IMR-90 (cell line): ENCODE measurements at regions not wholly inside any gene's neighbourhood (a gene's known extent, or its start where the extent isn't known, plus 50 kb on each side); places are given as distances from the start of the nearest gene placed in this dataset.

Experiments used
- ATAC-seq: fragments of 200-7000 bp; cut with Tn5 transposase; 2 replicates; pipeline ENCODE4 v1.9.1; 2020; ENCODE audit warnings: low read depth, mild to moderate bottlenecking, moderate library complexity
- BruUV-seq: library from RNA; stranded (reverse); fragments of 400-500 nt; replicated peaks from 2 replicates; lab custom pipeline; 2021; lab: Mats Ljungman, UMichigan
- CTCF ChIA-PET: fragments of 300-600 bp; formaldehyde crosslinking; extraction: SDS; loops from one replicate; lab custom pipeline; 2021; ENCODE audit warnings: antibody characterized with exemption; lab: Yijun Ruan, JAX
- POLR2A ChIA-PET: fragments of 300-600 bp; sonication (Branson Sonifier 250); formaldehyde crosslinking; loops from one replicate; lab custom pipeline; 2022; ENCODE audit warnings: antibody characterized with exemption; ENCODE audit not compliant: unreplicated experiment; lab: Charles Lee
- DNase-seq: peaks from one replicate; pipeline ENCODE4 v3.0.0; 2013
- H2AFZ ChIP-seq: replicated peaks from 2 replicates; pipeline ENCODE3; 2013; ENCODE audit warnings: low read length, mild to moderate bottlenecking; ENCODE audit not compliant: poor library complexity
- H2AK5ac ChIP-seq: 2 replicates; pipeline ENCODE4 v1.6.1; 2013; ENCODE audit warnings: low read depth, low read length, inconsistent platforms
- H2AK9ac ChIP-seq: replicated peaks from 2 replicates; pipeline ENCODE3; 2013; ENCODE audit warnings: mild to moderate bottlenecking, low read depth, low read length, moderate library complexity; ENCODE audit not compliant: poor library complexity
- H2BK120ac ChIP-seq: 2 replicates; pipeline ENCODE4 v1.6.1; 2013; ENCODE audit warnings: low read depth, low read length, inconsistent platforms
- H2BK15ac ChIP-seq: 3 replicates; pipeline ENCODE4 v1.6.1; 2013; ENCODE audit warnings: low read depth, low read length, inconsistent platforms
- H2BK20ac ChIP-seq: 2 replicates; pipeline ENCODE4 v1.6.1; 2013; ENCODE audit warnings: low read depth, mild to moderate bottlenecking, inconsistent platforms, low read length, moderate library complexity
- H2BK5ac ChIP-seq: 2 replicates; pipeline ENCODE4 v1.6.1; 2013; ENCODE audit warnings: mild to moderate bottlenecking, low read depth, low read length, inconsistent platforms; ENCODE audit not compliant: poor library complexity, severe bottlenecking
- H3K14ac ChIP-seq: replicated peaks from 2 replicates; pipeline ENCODE4 v1.6.1; 2013; ENCODE audit warnings: low read depth, low read length, inconsistent platforms
- H3K18ac ChIP-seq: 2 replicates; pipeline ENCODE4 v1.6.1; 2013; ENCODE audit warnings: low read depth, low read length, control low read depth
- H3K23ac ChIP-seq: 2 replicates; pipeline ENCODE4 v1.6.1; 2013; ENCODE audit warnings: low read depth, low read length, inconsistent platforms
- H3K27ac ChIP-seq: 2 replicates; pipeline ENCODE4 v1.5.1; 2013; ENCODE audit warnings: mild to moderate bottlenecking, control low read depth, low read length; ENCODE audit not compliant: insufficient read depth
- H3K27me3 ChIP-seq: 2 replicates; pipeline ENCODE4 v1.6.1; 2013; ENCODE audit warnings: low read length; ENCODE audit not compliant: control insufficient read depth, insufficient read depth
- H3K36me3 ChIP-seq: 2 replicates; pipeline ENCODE4 v1.6.1; 2013; ENCODE audit warnings: low read length, mixed read lengths; ENCODE audit not compliant: control insufficient read depth, insufficient read depth
- H3K4ac ChIP-seq: 2 replicates; pipeline ENCODE4 v1.6.1; 2013; ENCODE audit warnings: low read depth, low read length, inconsistent platforms
- H3K4me1 ChIP-seq: 2 replicates; pipeline ENCODE4 v1.6.1; 2013; ENCODE audit warnings: low read length, mixed read lengths; ENCODE audit not compliant: control insufficient read depth, insufficient read depth
- H3K4me2 ChIP-seq: 2 replicates; pipeline ENCODE4 v1.6.1; 2013; ENCODE audit warnings: low read depth, mild to moderate bottlenecking, control low read depth, low read length, moderate library complexity
- H3K4me3 ChIP-seq: 2 replicates; pipeline ENCODE4 v1.5.1; 2013; ENCODE audit warnings: low read depth, mild to moderate bottlenecking, control low read depth, low read length, moderate library complexity; ENCODE audit not compliant: insufficient read depth
- H3K56ac ChIP-seq: 2 replicates; pipeline ENCODE4 v1.6.1; 2013; ENCODE audit warnings: low read length, inconsistent platforms; ENCODE audit not compliant: insufficient read depth; ENCODE audit errors: extremely low read depth
- H3K79me1 ChIP-seq, 2 experiments: 2 replicates each; pipeline ENCODE4 v1.6.1; 2013; ENCODE audit warnings: low read length in 2 of 2, inconsistent platforms in 1 of 2, low read depth in 1 of 2
- H3K9ac ChIP-seq: 2 replicates; pipeline ENCODE4 v1.6.1; 2013; ENCODE audit warnings: low read depth, low read length, control low read depth
- H3K9me1 ChIP-seq: 2 replicates; pipeline ENCODE4 v1.6.1; 2013; ENCODE audit warnings: low read length, inconsistent platforms; ENCODE audit not compliant: insufficient read depth
- H3K9me3 ChIP-seq: 2 replicates; pipeline ENCODE4 v1.6.1; 2013; ENCODE audit warnings: low read length; ENCODE audit not compliant: control insufficient read depth, insufficient read depth
- H4K20me1 ChIP-seq: 2 replicates; pipeline ENCODE4 v1.6.1; 2013; ENCODE audit warnings: low read length, inconsistent platforms; ENCODE audit not compliant: insufficient read depth
- H4K5ac ChIP-seq: 2 replicates; pipeline ENCODE4 v1.6.1; 2013; ENCODE audit warnings: mild to moderate bottlenecking, low read depth, low read length, control low read depth
- H4K8ac ChIP-seq, 2 experiments: 2 replicates each; pipeline ENCODE4 v1.6.1; 2013; ENCODE audit warnings: low read depth in 2 of 2, low read length in 2 of 2, control low read depth in 1 of 2, inconsistent platforms in 1 of 2
- H4K91ac ChIP-seq: 2 replicates; pipeline ENCODE4 v1.6.1; 2013; ENCODE audit warnings: low read depth, low read length, inconsistent platforms; ENCODE audit not compliant: insufficient read depth
- MAFK ChIP-seq: IDR thresholded peaks from 2 replicates; pipeline ENCODE4 v1.6.1; 2012; ENCODE audit warnings: low read depth, low read length, improper control_type of control experiment
- MAZ ChIP-seq: IDR thresholded peaks from 2 replicates; pipeline ENCODE4 v1.6.1; 2012; ENCODE audit warnings: low read depth, mild to moderate bottlenecking, low read length, improper control_type of control experiment, moderate library complexity, borderline replicate concordance
- MXI1 ChIP-seq: IDR thresholded peaks from 2 replicates; pipeline ENCODE4 v1.6.1; 2012; ENCODE audit warnings: low read depth, mild to moderate bottlenecking, low read length, moderate library complexity, borderline replicate concordance
- NFE2L2 ChIP-seq: fragments of 150-350 bp; IDR thresholded peaks from 2 replicates; pipeline ENCODE4 v1.6.1; 2016; ENCODE audit warnings: low read depth, mild to moderate bottlenecking, low read length
- POLR2A ChIP-seq: IDR thresholded peaks from 2 replicates; pipeline ENCODE4 v1.6.1; 2012; ENCODE audit warnings: mild to moderate bottlenecking, low read depth, low read length
- RCOR1 ChIP-seq: IDR thresholded peaks from 2 replicates; pipeline ENCODE4 v1.6.1; 2012; ENCODE audit warnings: mild to moderate bottlenecking, low read length, improper control_type of control experiment; ENCODE audit not compliant: insufficient replicate concordance
- RFX5 ChIP-seq: IDR thresholded peaks from 2 replicates; pipeline ENCODE4 v1.8.0; 2012; ENCODE audit warnings: low read depth, mild to moderate bottlenecking, low read length, moderate library complexity
- SMC3 ChIP-seq: fragments of 150-350 bp; IDR thresholded peaks from 2 replicates; pipeline ENCODE4 v1.6.1; 2016; ENCODE audit warnings: low read depth, mild to moderate bottlenecking, antibody characterized with exemption, low read length, moderate library complexity
- WGBS, 2 experiments: methylation state at CpG; one replicate each; pipeline versions ENCODE4 v1.1.5 to v1.1.7; 2013; ENCODE audit warnings: missing lambda C conversion rate in 2 of 2; ENCODE audit not compliant: insufficient read length in 1 of 2; ENCODE audit errors: extremely low coverage in 2 of 2; 5-methylcytosine and 5-hydroxymethylcytosine counted together
- dilution Hi-C: fragments of 300-500 bp; cut with HindIII; formaldehyde crosslinking; loops from one replicate; pipeline ENCODE4 v1.14.3; 2018; ENCODE audit warnings: low sequenced_read_pairs; ENCODE audit not compliant: unreplicated experiment
- in situ Hi-C: fragments of 300-500 bp; cut with MboI; formaldehyde crosslinking; loops from 3 replicates; pipeline ENCODE4 v1.14.3; 2019; ENCODE audit warnings: low sequenced_read_pairs, inconsistent platforms, mixed read lengths
- intact Hi-C: fragments of 100-400 bp; cut with micrococcal nuclease; formaldehyde crosslinking; loops from 2 replicates; pipeline ENCODE4 v1.10.0; 2022
- TF ChIP-seq, protein P1 (sequence below): fragments of 150-350 bp; IDR thresholded peaks from 2 replicates; pipeline ENCODE4 v1.6.1; 2017; ENCODE audit warnings: mild to moderate bottlenecking, antibody characterized with exemption, low read length, low read depth
- TF ChIP-seq, protein P2 (sequence below): fragments of 150-350 bp; IDR thresholded peaks from 2 replicates; pipeline ENCODE4 v1.6.1; 2016; ENCODE audit warnings: low read depth, mild to moderate bottlenecking, low read length, moderate library complexity, borderline replicate concordance

DNA sequence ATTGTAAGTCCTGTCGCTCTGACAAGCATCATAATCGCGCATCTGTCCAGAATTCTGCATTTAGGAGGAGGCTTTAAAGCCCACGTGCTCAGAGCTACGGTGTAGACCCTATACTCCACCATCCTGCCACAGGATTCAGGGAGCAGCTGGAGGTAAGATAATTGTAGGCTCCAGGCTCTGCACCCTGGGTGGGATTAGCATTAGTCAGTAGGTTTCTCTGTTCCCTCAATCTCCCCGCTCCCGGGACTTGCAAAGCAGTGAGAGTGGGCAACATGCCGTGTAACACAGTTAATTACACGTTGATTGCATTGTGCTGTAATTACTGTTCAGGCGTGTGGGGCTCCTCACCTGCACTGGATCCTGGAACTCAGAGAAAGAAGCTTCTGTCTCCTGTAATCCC lies 89.3 kb upstream of the CUX1 start:
- Histone ChIP-seq H4K20me1 (no peaks in the 10 kb centered on the region), H2BK120ac (peak overlapping the region; percentile 4), H3K27ac (no peak overlapping the region), H4K5ac (no peak overlapping the region), H3K23ac (no peak overlapping the region), H2AFZ (no peak overlapping the region), H3K56ac (no peak overlapping the region), H3K27me3 (0 out of 2 replicates have a peak, but pooled peaks cover 2% of the 10 kb centered on the region), H3K9me3 (peaks cover 3% of the 10 kb centered on the region; the same call in 1 of the 2 replicates), H3K9ac (no peak overlapping the region), H2BK20ac (no peak overlapping the region; the same call in 1 of the 2 replicates), H4K8ac (no peak overlapping the region), H2BK15ac (no peak overlapping the region; the same call in 2 of the 3 replicates), H2BK5ac (no peak overlapping the region), H3K4ac (peak overlapping the region; percentile 51), H3K4me1 (0 out of 2 replicates have a peak, but pooled peaks cover 3% of the 10 kb centered on the region), H2AK5ac (peak overlapping the region; percentile 76; the same call in 1 of the 2 replicates), H2AK9ac (no peak overlapping the region), H3K36me3 (no peaks in the 10 kb centered on the region), H3K9me1 (no peaks in the 10 kb centered on the region; the same call in 1 of the 2 replicates), H3K4me2 (no peak overlapping the region), H3K14ac (no peak overlapping the region), H3K4me3 (no peak overlapping the region), H3K79me1 (no peaks in the 10 kb centered on the region), H3K18ac (no peak overlapping the region), H4K91ac (peak overlapping the region; percentile 34; the same call in 1 of the 2 replicates)
- ATAC-seq (no peak), DNase-seq (no peak)
- dilution Hi-C loops (no loop called here), intact Hi-C loops (no loop called here), in situ Hi-C loops (no loop called here)
- 50% methylated on average over 2 of the region's 10 CpGs; no CpG with 5 or more reads in 1 of the 2 experiments for WGBS, 2 experiments
- ChIA-PET CTCF (interaction anchor here (3.6 kb wide), 1 partner anchor 16 kb away, joined by 11 read pairs; no protein-coding TSS in a partner anchor), POLR2A (no interaction called here)
- BruUV-seq = no TSS peak
- TF ChIP-seq, protein P1, sequence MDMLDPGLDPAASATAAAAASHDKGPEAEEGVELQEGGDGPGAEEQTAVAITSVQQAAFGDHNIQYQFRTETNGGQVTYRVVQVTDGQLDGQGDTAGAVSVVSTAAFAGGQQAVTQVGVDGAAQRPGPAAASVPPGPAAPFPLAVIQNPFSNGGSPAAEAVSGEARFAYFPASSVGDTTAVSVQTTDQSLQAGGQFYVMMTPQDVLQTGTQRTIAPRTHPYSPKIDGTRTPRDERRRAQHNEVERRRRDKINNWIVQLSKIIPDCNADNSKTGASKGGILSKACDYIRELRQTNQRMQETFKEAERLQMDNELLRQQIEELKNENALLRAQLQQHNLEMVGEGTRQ = no peak
- no peak for TF ChIP-seq MAFK
- TF ChIP-seq RFX5 = no peak
- TF ChIP-seq, protein P2, sequence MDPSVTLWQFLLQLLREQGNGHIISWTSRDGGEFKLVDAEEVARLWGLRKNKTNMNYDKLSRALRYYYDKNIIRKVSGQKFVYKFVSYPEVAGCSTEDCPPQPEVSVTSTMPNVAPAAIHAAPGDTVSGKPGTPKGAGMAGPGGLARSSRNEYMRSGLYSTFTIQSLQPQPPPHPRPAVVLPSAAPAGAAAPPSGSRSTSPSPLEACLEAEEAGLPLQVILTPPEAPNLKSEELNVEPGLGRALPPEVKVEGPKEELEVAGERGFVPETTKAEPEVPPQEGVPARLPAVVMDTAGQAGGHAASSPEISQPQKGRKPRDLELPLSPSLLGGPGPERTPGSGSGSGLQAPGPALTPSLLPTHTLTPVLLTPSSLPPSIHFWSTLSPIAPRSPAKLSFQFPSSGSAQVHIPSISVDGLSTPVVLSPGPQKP = no peak
- no peak for TF ChIP-seq MXI1
- TF ChIP-seq MAZ = no peak
- TF ChIP-seq RCOR1 = no peak
- no peak for TF ChIP-seq POLR2A
- no peak for TF ChIP-seq NFE2L2
- TF ChIP-seq SMC3 = no peak
